Dendritic cell treated with granulocyte-macrophage colony-stimulating factor and Interleukin-4, amounts not matched to agents 40 ng/mL and 50 ng/mL, for 4 days (primary cell): ENCODE measurements at regions not wholly inside any gene's neighbourhood (a gene's known extent, or its start where the extent isn't known, plus 50 kb on each side); places are given as distances from the start of the nearest gene placed in this dataset.
"Not testable (repeated sequence)": the region's sequence is repeated elsewhere in the genome, so short reads cannot be mapped to it uniquely, and the experiment has no call there.

Source experiments
- H3K27ac Mint-ChIP-seq: one replicate; pipeline ENCODE4 v1.8.0; 2022; ENCODE audit warnings: mild to moderate bottlenecking, mixed read lengths
- H3K27me3 Mint-ChIP-seq: one replicate; pipeline ENCODE4 v1.8.0; 2022; ENCODE audit warnings: mild to moderate bottlenecking, mixed read lengths
- H3K36me3 Mint-ChIP-seq: one replicate; pipeline ENCODE4 v1.8.0; 2022; ENCODE audit warnings: low read depth, mixed read lengths
- H3K4me1 Mint-ChIP-seq: one replicate; pipeline ENCODE4 v1.8.0; 2022; ENCODE audit warnings: low read depth, mixed read lengths
- H3K4me3 Mint-ChIP-seq: one replicate; pipeline ENCODE4 v1.8.0; 2022; ENCODE audit warnings: mild to moderate bottlenecking, moderate library complexity, mixed read lengths
- H3K9me3 Mint-ChIP-seq: one replicate; pipeline ENCODE4 v1.8.0; 2022; ENCODE audit warnings: mixed read lengths
- intact Hi-C: fragments of 100-400 bp; cut with micrococcal nuclease; formaldehyde crosslinking; loops from one replicate; pipeline ENCODE4 v1.15.0; 2022

DNA sequence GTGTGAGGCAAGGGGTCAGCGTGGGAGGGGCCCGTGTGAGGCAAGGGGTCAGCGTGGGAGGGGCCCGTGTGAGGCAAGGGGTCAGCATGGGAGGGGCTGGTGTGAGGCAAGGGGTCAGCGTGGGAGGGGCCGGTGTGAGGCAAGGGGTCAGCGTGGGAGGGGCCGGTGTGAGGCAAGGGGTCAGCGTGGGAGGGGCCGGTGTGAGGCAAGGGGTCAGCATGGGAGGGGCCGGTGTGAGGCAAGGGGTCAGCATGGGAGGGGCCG, 119.2 kb downstream of the SEPTIN14 start:
- H3K36me3 Mint-ChIP-seq, H3K27ac Mint-ChIP-seq, H3K27me3 Mint-ChIP-seq, intact Hi-C loops, H3K4me3 Mint-ChIP-seq, H3K4me1 Mint-ChIP-seq: not testable (repeated sequence)
- peaks cover 15% of the 10 kb centered on the region for H3K9me3 Mint-ChIP-seq

DNA sequence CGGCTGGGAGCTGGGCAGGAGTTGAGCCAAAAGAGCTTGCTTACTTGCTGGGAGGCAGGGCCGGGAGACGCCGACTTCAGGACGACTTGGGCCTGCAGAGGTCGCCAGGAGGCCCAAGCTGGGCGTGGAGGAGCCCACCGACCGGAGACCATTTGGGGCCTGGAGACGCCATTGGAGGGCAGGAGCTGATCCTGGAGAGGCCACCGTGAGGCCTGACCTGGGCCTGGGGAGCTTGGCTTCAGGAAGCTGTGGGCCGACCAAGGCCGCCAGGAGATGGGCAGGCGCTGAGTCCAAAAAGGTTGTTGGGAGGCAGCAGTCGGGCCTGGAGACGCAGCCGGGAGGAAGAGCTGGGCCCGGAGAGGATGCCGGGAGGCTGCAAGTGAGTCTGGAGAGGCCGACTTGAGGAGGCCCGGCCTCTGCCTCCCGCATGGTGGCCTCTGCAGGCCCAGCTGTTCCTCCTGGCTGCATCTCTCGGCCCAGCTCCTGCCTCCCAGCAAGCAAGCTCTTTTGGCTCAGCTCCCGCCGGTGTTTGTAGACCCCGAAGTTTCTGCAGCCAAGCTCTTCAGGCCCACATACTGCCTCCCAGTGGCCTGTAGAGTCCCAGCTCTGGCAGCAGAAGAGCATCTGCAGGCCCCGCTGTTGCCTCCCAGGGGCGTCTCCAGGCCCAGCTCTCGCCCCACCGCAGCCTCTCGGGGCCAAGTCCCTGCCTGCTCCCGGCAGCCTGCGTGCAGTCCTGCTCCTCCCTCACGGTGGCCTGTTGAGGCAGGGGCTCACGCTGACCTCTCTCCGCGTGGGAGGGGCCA, 119.7 kb downstream of the SEPTIN14 start:
- H3K36me3 Mint-ChIP-seq, H3K4me3 Mint-ChIP-seq, H3K27me3 Mint-ChIP-seq, H3K4me1 Mint-ChIP-seq, intact Hi-C loops, H3K27ac Mint-ChIP-seq: not testable (repeated sequence)
- peaks cover 15% of the 10 kb centered on the region for H3K9me3 Mint-ChIP-seq

DNA sequence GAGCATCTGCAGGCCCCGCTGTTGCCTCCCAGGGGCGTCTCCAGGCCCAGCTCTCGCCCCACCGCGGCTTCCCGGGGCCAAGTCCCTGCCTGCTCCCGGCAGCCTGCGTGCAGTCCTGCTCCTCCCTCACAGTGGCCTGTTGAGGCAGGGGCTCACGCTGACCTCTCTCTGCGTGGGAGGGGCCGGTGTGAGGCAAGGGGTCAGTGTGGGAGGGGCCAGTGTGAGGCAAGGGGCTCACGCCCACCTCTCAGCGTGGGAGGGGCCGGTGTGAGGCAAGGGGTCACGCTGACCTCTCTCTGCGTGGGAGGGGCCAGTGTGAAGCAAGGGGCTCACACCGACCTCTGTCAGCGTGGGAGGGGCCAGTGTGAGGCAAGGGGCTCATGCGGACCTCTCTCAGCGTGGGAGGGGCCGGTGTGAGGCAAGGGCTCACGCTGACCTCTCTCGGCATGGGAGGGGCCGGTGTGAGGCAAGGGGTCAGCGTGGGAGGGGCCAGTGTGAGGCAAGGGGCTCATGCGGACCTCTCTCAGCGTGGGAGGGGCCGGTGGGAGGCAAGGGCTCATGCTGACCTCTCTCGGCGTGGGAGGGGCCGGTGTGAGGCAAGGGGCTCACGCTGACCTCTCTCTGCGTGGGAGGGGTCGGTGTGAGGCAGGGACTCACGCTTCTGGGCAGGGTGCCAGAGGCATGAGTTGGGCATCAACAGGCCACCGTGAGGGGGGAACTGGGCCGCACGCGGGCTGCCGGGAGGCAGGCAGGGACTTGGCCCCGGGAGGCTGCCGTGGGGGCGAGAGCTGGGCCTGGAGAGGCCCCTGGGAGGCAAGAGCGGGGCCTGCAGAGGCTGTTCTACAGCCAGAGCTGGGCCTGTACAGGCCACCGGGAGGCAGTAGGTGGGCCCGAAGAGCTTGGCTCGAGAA, 120.6 kb downstream of the SEPTIN14 start:
- H3K9me3 Mint-ChIP-seq = peaks cover 15% of the 10 kb centered on the region
- H3K36me3 Mint-ChIP-seq, H3K27ac Mint-ChIP-seq, H3K27me3 Mint-ChIP-seq, H3K4me1 Mint-ChIP-seq, intact Hi-C loops, H3K4me3 Mint-ChIP-seq: not testable (repeated sequence)

DNA sequence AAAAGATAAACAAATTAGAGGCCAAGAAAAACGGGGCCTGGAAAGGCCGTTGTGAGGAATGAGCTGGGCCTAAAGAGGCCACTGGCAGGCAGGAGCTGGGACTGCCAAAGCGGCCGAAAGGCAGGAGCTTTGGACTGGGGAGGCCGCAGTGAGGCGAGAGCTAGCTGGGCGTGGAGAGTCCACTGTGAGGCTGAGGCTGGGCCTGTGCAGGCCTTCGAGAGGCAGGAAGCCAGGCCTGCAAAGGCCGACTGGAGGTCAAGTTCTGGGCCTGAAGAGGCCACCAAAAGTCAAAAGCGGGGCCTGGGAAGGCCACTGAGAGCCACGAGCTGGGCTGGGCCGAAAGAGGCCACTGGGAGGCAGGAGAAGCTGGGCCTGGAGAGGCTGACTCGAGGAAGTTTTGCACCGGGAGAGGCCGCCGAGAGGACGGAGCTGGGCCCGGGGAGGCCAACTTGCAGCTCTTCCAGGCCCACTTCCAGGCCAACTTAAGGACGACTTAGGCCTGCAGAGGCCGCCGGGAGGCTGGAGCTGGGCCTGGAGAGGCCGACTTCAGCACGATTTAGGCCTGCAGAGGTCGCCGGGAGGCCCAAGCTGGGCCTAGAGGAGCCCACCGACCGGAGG, 121.8 kb downstream of the SEPTIN14 start:
- intact Hi-C loops, H3K27ac Mint-ChIP-seq, H3K27me3 Mint-ChIP-seq, H3K36me3 Mint-ChIP-seq, H3K4me1 Mint-ChIP-seq, H3K4me3 Mint-ChIP-seq: not testable (repeated sequence)
- peaks cover 15% of the 10 kb centered on the region for H3K9me3 Mint-ChIP-seq

DNA sequence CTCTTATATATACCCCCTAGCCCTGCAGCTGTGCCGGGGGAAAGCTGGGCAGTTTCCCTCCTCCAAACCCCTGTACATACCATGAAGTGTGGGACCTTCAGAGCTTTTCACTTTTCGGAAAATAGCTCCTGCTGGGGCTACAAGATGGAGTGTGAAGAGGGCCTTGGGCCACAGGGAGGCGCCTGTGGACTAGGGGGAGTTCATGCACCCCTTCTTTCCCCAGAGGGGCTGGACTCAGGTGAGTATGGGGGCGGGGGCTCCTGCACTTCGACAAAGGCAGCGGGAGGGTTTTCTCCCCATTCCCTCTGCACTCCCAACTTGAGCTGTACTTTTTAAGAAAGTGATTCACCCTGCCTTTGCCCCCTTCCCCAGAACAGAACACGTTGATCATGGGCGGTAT, 122.5 kb downstream of the SEPTIN14 start:
- H3K36me3 Mint-ChIP-seq, H3K27me3 Mint-ChIP-seq, H3K4me1 Mint-ChIP-seq, H3K4me3 Mint-ChIP-seq, intact Hi-C loops, H3K27ac Mint-ChIP-seq: not testable (repeated sequence)
- peaks cover 15% of the 10 kb centered on the region for H3K9me3 Mint-ChIP-seq

DNA sequence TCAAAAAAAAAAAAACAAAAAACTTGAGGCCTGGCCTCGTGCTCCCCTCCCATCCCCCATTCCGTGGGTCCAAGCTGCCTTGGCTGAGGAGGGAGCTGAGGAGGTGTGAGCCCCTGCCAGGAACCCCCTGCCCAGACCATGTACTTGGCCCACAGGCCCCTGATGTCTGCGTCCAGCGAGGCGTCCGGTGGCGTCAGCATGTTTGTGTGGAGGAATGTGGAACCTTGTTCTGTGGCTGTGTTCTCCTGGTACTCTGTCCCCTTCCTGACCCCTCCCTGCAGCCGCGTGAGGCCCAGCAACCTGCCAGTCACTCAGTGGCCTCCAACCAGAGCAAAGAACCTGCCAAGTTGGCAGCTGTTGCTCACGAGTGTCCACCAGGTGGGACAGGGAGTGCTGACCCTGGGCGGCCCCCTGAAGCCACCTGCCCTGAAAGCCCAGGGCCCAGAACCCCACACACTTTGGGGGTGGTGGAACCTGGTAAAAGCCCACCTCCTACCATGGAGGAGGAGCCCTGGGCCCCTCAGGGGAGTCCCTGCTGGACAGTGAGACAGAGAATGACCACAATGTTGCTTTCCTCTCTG, 125.8 kb downstream of the SEPTIN14 start:
- intact Hi-C loops, H3K27me3 Mint-ChIP-seq, H3K4me3 Mint-ChIP-seq, H3K36me3 Mint-ChIP-seq, H3K27ac Mint-ChIP-seq, H3K4me1 Mint-ChIP-seq: not testable (repeated sequence)
- peaks cover 18% of the 10 kb centered on the region for H3K9me3 Mint-ChIP-seq

DNA sequence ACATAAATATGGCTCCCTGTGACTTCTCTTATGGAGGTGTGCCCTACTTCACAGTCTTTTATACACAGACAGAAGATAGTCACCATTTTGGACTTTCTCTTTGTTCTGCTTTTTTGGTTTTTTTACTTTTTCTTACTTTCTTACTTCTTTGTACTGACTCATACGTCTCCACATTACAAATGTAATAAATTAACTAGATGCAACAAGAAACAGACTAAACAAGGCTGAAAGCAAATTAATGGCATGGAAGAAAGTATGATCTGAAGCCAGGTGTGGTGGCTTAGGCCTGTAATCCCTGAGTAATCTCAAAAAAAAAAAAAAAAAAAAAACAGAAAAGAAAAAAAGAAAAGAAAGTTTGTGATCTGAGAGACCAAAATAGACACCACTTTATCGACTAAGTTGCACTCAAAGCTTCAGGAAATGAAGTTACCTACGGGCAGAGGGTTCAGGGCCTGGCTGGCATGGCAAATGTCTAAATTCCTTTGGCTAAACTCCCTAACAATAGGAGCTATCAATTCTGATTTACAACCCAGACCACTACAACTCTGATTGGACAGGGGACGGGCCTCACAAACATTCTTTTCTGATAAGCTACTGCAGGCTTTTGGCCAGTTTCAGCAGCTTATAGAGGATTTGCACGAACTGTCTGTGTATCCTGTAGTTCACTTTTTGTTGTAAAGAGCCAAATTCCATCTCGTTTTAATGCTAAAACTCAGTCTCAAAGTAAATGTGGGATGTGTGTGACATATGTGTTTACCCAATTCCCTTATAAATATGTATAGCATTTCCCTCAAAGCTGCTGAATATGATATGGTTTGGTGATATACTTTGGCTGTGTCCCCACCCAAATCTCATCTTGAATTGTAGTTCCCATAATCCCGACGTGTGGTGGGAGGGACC, 129.1 kb downstream of the SEPTIN14 start:
- Mint-ChIP-seq H3K4me1 (no peaks in the 10 kb centered on the region), H3K4me3 (no peak overlapping the region), H3K27ac (no peak overlapping the region), H3K36me3 (no peaks in the 10 kb centered on the region), H3K27me3 (no peaks in the 10 kb centered on the region), H3K9me3 (peaks cover 19% of the 10 kb centered on the region)
- intact Hi-C loops = no loop called here

DNA sequence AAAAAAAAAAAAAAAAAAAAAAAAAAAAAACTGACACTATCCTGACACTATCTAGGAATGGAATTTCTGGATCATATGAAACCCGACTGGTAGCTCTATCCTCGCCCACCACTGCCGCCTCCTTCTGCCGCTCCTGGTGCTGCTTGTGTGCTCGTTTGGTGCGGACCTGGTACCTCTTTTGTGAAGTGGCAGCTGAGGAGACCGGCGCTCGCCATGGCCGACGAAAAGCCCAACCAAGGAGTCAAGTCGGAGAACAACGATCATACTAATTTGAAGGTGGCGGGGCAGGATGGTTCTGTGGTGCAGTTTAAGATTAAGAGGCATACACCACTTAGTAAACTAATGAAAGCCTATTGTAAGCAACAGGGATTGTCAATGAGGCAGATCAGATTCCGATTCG, 130.6 kb downstream of the SEPTIN14 start:
- intact Hi-C loops = no loop called here
- Mint-ChIP-seq H3K9me3 (peaks cover 19% of the 10 kb centered on the region), H3K27me3 (no peaks in the 10 kb centered on the region), H3K4me3 (no peak overlapping the region), H3K4me1 (no peaks in the 10 kb centered on the region), H3K27ac (no peak overlapping the region), H3K36me3 (no peaks in the 10 kb centered on the region)

DNA sequence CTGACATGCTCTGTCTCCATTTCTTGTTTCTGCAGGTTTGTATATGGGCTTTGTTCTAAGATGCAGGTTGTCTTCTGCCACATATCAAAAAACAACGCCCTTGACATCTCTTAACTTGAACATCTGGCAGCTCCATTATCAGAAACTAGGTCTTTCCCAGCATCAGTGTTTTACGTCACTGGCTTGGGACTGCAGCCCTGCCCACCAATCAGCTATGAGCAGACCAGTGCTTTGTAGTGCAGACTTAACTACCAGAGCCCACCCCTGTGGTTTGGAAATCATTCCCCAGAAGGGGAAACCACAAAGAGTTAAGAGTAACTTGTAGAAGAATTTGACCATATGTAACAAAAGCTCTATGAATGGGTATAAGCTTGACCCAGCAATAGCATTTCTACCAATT, 132.4 kb downstream of the SEPTIN14 start:
- H3K9me3 Mint-ChIP-seq = peaks cover 19% of the 10 kb centered on the region
- intact Hi-C loops = no loop called here
- H3K4me1 Mint-ChIP-seq = no peaks in the 10 kb centered on the region
- no peak overlapping the region for H3K4me3 Mint-ChIP-seq
- no peaks in the 10 kb centered on the region for H3K27me3 Mint-ChIP-seq
- H3K27ac Mint-ChIP-seq = no peak overlapping the region
- no peaks in the 10 kb centered on the region for H3K36me3 Mint-ChIP-seq

DNA sequence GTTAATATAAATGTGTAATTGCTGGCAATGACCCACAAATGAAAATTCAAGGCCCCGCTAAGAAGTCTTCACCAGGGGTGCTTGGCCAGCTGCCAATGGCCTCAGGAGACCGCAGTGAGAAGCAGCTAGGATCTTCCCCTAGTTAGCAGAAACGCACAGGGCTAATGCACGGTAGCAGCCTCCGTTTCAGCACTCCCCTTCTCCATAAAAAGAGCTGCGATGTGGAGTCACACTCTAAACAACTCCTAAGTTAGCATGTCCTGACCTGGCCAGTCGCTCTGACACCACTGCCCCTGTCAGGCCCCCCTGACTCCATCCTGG, 139.0 kb downstream of the SEPTIN14 start:
- intact Hi-C loops = no loop called here
- no peaks in the 10 kb centered on the region for H3K4me1 Mint-ChIP-seq
- no peaks in the 10 kb centered on the region for H3K9me3 Mint-ChIP-seq
- no peak overlapping the region for H3K4me3 Mint-ChIP-seq
- no peak overlapping the region for H3K27ac Mint-ChIP-seq
- no peaks in the 10 kb centered on the region for H3K36me3 Mint-ChIP-seq
- peaks cover 3% of the 10 kb centered on the region for H3K27me3 Mint-ChIP-seq

DNA sequence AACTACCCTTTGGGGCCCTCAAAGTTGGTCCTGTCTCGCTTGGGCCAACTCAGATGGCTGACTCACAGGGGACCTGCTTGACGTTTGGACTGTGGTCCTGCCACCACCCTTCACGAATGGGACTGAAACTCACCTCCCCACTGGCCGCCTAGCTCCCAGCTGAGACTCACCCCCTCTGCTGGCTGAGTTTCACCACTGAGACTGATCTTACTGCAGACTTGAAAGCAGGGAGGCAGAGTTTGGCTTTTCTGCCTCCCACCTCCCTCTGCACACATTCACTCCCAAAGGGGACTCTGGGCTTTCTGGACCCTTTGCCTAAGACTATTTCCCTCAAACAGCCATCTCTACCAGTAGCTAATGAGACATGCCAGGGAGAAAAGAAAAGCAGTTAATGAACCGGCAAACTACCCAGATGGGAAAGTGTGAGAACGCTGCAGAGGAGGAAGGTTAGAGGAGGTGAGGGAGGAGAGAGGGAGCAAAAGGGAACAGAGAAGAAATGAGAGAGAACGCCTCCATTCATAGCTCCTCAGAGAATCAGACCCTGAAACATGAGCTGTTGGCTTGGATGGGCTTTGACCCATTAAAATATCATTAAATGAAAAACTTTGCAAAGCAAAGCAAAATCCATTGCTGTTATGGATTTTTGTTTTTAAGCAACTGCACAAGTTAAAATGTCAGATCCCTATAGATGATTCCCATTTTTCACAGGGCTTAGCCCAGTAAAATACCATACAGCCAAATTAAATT, 139.5 kb downstream of the SEPTIN14 start:
- intact Hi-C loops, H3K4me3 Mint-ChIP-seq, H3K27me3 Mint-ChIP-seq, H3K9me3 Mint-ChIP-seq, H3K36me3 Mint-ChIP-seq, H3K27ac Mint-ChIP-seq, H3K4me1 Mint-ChIP-seq: not testable (repeated sequence)

DNA sequence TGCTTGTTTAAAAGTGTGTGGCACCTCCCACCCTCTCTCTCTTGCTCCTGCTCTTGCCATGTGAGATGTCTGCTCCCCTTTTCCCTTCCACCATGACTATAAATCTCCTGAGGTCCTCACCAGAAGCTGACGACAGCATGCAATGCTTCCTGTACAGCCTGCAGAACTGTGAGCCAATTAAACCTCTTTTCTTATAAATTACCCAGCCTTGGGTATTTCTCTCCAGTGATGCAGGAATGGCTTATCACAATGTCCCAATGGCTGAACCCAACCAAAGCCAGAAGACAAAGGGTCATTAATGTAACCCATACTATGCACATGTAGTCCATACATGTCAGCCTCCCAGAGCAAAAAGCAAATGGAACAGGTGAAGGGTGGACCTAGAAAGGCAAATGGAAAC, 141.5 kb downstream of the SEPTIN14 start:
- H3K4me1 Mint-ChIP-seq, H3K36me3 Mint-ChIP-seq, H3K27me3 Mint-ChIP-seq, H3K9me3 Mint-ChIP-seq, intact Hi-C loops, H3K27ac Mint-ChIP-seq, H3K4me3 Mint-ChIP-seq: not testable (repeated sequence)

DNA sequence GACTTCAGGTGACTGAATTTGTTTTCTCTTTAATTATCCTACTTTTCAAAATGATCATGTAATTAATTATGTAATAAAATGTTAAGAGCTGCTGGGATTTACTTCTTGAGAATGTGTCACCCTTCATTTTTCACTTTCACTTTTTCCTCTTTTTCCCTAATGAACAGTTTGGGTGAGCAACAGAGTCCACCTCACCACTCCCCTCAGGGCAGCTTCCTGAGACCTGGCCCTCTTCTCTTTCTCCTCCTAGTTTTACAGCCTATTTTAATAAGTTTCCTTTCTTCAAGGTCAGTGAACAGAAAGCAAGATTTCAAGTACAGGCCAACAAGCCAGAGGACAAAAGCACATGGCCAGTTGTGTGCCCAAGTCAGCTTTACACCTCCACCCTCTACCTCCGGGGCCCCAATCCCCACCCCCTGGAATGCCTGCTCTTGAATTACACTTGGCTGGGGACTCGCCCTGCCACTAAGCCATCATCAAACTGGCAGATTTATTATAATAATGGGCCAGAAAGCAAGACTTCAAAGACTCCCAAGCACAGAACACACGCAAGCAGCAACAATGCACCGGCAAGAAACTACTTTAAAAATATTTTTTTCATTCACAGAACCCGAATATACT, 143.1 kb upstream of the VOPP1 start:
- intact Hi-C loops, H3K27me3 Mint-ChIP-seq: not testable (repeated sequence)

More for the DNA sequence above, 143.1 kb upstream of the VOPP1 start:
- not testable (repeated sequence) for H3K9me3 Mint-ChIP-seq, H3K36me3 Mint-ChIP-seq, H3K27ac Mint-ChIP-seq, H3K4me3 Mint-ChIP-seq, H3K4me1 Mint-ChIP-seq
